ENCODE measurements at regions not wholly inside any gene's neighbourhood (a gene's known extent, or its start where the extent isn't known, plus 50 kb on each side); places are given as distances from the start of the nearest gene placed in this dataset.
A peak's percentile ranks its signal among the peaks of the same experiment; 100 is the strongest.

GRCh38 chr12:39240587-39240986 is 202.3 kb downstream of the KIF21A start:
- no peak for DNase-seq

- no peak for DNase-seq
Observed at GRCh38 chr12:39239490-39240486, 203.1 kb downstream of the KIF21A start.

- DNase-seq, result no peak
Observed at GRCh38 chr12:39237004-39237403, 205.9 kb downstream of the KIF21A start.

- no peak for DNase-seq
Observed at GRCh38 chr12:39235990-39236767, 206.7 kb downstream of the KIF21A start.

- DNase-seq, result no peak
Observed at GRCh38 chr12:39230086-39230485, 212.8 kb downstream of the KIF21A start.

- no peak for DNase-seq
Observed at GRCh38 chr12:39227218-39227617, 215.7 kb downstream of the KIF21A start.

GRCh38 chr12:39224971-39225370 is 217.9 kb downstream of the KIF21A start:
- no peak for DNase-seq

GRCh38 chr12:39205969-39206368 is 237.0 kb downstream of the KIF21A start:
- DNase-seq, result no peak

- DNase-seq, result no peak
Observed at GRCh38 chr12:39199351-39199750, 243.6 kb downstream of the KIF21A start.

- DNase-seq, result no peak
Observed at GRCh38 chr12:39188689-39189088, 254.2 kb downstream of the KIF21A start.

- DNase-seq, result no peak
Observed at GRCh38 chr12:39186744-39187143, 256.2 kb downstream of the KIF21A start.

- no peak for DNase-seq
Observed at GRCh38 chr12:39178837-39179236, 264.1 kb downstream of the KIF21A start.

- no peak for DNase-seq
Observed at GRCh38 chr12:39176356-39176755, 266.6 kb downstream of the KIF21A start.

GRCh38 chr12:39173726-39174125 is 268.3 kb upstream of the CPNE8 start:
- no peak for DNase-seq

GRCh38 chr12:39165338-39165737 is 259.9 kb upstream of the CPNE8 start:
- DNase-seq, result no peak

GRCh38 chr12:39161465-39162085 is 256.2 kb upstream of the CPNE8 start:
- no peak for DNase-seq

GRCh38 chr12:39157696-39158342 is 252.4 kb upstream of the CPNE8 start:
- no peak for DNase-seq

GRCh38 chr12:39145175-39145999 is 240.0 kb upstream of the CPNE8 start:
- DNase-seq, result peak; percentile 53 to 56

GRCh38 chr12:39144613-39145061 is 239.2 kb upstream of the CPNE8 start:
- no peak for DNase-seq

GRCh38 chr12:39138268-39138667 is 232.9 kb upstream of the CPNE8 start:
- no peak for DNase-seq

GRCh38 chr12:39127401-39127800 is 222.0 kb upstream of the CPNE8 start:
- DNase-seq, result no peak

GRCh38 chr12:39125566-39125965 is 220.2 kb upstream of the CPNE8 start:
- no peak for DNase-seq
